NCI-H1048 (cell line): ENCODE measurements at regions not wholly inside any gene's neighbourhood (a gene's known extent, or its start where the extent isn't known, plus 50 kb on each side); places are given as distances from the start of the nearest gene placed in this dataset.
"Not testable (repeated sequence)": the region's sequence is repeated elsewhere in the genome, so short reads cannot be mapped to it uniquely, and the experiment has no call there.

Experiments
- DNase-seq: peaks from one replicate; lab custom pipeline; 2025; lab: John Stamatoyannopoulos, UW

DNA sequence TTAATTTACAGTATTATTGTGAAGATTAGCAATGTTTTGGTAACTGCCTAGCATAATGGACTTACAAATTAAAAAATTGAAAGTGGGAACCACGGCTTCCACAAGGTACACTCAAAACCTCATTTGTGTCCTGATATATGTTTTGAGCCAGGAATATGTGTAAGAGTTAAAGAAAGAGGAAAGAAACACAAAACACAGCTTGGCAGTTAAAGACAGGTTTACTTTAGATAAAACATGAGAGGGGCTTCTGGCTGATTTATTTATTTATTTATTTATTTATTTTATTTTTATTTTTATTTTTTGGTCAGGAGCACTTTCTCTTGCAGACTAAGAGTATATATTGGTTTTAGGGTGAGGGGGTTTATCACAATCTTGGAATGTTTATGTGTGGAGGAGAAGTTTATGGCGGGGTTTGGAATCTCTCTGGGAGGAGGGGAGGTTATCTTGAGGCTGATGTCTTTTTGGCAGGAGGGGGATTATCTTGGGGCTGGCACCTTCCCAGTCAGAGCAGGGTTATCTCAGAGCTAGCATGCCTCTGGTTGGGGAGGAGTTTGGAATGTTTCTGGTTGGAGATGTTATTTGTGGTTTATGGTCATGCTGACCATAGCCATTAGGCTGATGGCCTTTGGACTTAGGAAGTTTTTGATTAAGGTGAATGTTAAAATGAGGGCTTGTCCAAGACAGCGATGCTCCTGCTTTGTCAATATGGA is 436.7 kb downstream of the DAD1 start:
- DNase-seq, result no peak

DNA sequence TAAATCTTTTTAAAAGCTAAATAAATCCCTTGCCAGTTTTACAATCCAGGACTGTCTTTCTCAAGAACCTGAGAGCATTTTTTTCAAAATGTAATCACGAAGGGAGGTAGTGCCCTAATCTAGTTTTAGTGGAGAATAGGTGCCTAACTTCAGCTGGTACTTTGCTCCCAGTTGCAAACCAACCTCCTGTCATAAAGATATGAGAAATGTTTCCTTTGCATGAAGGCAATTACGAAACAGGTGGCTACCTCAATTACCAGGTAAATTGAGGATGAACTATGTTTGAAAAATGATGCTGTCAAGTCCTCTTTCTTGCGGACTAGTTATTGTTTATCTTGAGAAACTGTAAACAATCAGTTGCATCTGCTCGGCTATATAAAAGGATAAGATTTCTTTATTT is 437.9 kb downstream of the DAD1 start:
- DNase-seq, result no peak

DNA sequence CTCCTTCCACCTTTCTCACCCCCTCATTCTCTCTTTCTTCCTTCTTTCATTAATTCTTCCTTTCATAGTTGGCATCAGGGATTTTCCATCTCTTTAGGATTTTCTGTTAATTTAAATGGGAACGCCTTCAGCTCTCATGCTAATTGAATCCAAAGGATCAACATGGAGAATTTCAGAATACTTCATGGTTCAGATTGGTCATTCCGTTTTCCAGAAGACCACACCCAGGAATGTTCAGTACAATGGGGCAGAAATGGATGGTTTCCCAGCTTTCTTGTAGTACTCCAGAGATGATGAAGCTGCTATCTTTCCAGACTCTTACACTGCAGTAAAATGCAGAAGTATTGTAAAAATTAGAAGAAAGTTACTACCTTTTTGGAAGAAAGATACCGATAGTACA is 440.0 kb downstream of the DAD1 start:
- DNase-seq, result no peak

DNA sequence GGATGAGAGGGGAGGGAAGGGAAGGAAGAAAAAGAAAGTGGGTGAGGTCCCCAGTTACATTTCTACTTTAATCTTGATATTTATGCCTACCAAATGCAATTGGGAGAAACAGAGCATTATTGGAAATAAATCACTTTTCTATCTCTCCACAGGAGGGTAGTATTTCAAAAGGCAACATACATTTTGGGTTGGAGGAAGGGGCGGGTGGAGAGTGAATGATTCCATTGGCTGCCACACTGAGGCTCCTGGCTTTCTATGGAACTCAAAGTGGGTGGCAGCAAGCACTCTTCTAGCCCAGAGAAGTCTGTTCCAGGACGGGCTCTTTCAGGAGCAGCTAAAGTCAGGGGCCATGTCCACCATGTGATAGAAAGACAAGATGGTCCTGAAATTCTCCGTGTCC is 441.3 kb downstream of the DAD1 start:
- DNase-seq, result no peak

DNA sequence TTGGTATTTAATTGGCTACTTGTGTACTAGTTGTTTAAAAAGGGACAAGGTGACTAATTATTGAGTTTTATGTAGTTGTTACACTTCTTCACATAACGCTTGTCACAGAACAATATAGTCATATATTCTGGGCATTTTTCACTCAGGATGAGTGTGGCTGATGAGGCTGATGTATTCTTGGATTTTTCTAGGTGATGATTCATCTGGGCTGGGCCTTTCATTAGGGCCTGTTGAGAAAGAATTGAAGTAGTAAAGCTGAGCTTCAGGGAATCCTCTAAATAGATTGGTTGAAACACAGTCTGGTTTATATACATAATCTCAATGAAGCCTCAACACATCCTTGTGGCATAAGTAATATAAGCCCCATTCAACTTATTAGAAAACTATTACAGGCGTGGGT is 445.7 kb downstream of the DAD1 start:
- DNase-seq, result no peak

DNA sequence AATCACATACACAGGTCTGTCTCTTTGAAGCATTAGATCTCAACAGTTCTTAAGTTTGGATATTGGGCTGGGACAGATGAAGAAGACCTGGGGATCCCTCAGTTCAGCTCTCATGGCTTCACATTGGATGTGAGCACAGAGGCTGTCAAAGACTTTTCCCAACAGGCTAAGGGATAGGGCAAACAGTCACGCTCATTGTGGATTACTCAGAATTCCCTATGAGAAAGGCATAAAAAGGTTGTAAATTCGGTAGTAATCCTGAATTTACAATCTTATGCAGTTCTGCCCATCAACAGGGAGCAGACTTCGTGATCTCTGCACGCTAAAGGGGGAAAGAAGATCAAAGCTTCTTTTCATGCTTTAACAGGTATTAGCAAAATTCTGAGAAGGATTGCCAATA is 448.4 kb downstream of the DAD1 start:
- no peak for DNase-seq

DNA sequence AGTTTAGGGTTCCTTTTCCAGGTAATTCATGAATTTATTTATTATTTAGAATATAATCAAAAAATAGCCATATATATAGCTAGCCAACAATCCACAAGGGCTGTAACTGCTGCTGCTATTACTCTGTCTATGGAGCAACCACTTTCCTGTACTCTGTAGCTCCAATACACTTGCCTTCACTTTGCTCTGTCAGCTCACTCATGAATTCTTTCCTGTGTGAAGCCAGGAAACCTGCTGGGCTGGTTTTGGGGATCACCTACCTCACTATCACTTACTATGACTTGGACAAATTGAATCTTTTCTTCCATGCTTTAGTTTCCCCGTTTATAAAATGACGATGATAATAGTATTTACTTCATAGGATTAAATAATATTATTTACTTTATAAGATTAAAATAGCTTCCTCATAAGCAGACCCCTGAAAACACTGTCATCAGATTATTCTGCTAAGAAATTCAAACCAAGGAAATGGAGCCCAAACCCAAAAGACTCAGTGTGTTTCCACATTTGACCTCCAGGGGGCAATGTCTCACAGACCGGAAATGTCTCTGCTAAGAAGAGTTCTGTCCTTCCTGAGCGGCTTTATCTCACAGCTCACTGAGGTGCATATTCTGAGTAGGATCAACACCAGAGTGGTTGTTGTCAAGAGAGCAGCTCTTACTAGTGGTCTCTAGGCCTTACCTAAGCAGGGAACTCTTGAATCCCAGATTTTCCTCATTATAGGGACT is 457.1 kb downstream of the DAD1 start:
- no peak for DNase-seq

DNA sequence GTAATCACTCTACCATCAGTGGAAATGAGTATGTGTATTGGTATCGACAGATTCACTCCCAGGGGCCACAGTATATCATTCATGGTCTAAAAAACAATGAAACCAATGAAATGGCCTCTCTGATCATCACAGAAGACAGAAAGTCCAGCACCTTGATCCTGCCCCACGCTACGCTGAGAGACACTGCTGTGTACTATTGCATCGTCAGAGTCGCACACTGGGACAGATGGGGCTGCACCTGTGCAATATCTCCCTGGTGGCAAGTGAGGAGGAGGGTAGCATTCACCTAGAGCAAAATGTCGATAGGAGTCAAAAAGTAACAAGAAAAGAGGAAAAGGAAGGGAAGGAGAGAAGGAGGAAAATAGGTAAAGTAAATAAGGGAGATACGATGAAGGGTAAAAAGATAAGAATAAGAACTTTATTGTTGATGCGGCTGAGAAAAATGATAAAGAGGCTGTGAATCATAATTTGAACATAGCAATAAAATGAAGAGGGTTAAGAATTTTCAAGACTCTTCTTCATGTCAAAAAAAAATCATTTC is 450.5 kb upstream of the OR4E1 start:
- DNase-seq, result no peak

DNA sequence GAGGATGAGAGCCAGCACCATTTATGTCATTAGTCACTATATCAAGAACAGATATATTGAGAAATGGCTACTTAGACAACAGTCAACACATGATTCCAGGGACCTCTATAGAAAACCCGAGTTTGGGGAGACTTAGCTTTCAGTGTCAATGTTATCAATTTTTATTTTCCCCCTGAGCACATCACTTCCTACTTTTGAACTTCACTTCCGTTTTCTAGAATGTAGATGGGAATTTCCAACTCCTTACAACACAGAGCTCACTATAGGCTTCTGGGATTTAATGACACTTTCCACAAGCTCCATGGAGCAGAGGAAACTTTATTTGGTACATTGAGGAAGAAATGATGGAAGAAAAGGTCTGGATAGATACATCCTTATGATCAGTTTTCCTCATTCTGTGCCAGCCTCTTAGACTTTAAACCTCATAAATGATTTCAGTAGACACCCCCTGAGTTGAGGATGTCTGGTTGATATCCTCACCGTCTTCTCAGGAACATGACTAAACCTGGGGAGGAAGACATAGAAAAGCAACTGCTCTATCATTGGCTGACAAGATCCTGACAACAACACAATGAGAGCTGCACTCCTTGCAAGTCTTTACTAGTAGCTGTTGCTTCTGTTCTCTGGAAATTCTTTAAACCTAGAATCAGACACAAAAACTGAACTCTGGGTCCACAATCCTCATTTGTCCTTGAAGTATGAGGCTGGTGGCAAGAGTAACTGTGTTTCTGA is 449.4 kb upstream of the OR4E1 start:
- no peak for DNase-seq

DNA sequence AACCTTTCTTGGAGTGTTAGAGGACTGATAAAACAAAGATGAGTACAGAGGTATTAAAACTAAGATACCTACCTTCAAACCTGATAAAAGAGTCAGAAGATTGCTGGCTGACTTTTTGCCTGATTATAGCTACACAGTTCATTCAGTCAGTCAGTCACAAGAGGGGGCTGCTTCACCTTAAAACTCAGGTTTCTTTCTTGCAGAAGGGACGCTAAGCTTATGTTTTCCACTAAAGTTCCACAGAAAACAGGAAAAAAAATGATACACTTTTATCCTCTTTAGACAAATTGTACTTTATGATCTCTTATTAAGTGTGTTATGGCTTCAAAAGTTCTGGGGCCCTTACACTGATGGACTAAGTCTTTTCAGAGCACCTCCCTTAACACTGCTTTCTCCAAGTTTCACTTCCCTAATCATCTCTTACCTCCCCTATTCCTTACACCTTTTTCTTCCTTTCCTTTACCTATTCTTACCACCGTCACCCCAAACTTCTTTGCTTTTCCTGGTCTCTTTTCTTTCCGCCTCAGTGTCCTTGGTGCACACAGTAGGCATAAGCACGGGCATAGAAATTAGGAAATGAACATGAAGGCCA is 448.7 kb upstream of the OR4E1 start:
- no peak for DNase-seq

DNA sequence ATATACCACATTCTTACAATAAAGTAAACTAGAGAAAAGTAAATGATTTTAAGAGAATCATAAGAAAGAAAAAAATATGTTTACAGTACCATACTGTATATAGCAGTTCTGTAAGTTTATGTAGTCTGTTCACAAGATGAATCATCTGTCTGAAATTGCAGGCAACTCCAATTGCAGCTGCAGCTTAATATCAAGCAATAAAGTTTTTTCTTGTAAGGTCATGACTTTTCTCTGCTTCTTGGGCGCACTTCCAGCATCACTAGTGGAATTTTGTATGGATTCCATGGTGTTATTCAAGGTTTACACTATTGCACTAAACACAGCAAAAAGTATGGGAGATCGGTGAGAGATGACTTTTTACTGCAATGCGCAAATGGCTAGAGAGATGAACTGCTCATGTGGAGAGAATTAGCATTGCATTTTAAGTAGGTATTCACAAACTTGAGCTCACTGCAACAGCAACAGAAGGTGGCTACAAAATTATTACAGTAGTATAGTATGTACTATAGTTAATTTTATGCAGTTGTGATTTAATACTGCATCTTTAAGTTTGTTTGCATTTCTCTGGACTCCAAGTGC is 445.4 kb upstream of the OR4E1 start:
- no peak for DNase-seq

DNA sequence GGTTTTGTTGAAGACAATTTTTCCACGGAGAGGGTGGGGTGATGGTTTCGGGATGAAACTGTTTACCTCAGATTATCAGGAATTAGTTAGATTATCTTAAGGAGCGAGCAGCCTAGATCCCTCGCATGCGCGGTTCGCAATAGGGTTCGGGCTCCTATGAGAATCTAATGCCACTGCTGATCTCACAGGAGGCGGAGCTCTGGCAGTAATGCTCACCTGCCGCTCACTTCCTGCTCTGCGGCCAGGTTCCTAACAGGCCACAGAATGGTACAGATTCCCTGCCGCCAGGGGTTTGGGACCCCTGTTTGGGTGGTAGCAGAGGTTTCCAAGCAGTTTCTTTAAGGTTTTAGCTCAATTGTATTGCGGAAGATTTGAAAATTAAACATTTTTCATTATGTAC is 439.8 kb upstream of the OR4E1 start:
- DNase-seq, result no peak

DNA sequence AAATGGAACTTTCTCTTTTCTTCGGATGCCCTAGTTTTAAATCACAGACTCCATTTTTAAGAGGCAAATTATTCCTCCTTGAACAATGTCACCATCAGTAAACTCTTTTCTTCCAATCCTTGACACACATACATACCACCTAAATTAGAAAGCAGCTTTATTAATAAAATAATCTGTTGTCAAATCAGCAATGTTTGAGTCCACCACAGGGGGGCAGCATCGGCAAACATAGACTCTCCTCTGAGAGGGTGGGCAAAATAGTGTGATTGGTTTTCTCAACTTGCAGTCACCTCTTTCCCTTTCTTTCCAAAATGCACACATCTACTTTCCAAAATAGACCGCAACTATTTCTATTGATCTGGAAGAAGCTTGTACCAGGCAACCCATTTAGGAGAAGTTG is 438.4 kb upstream of the OR4E1 start:
- no peak for DNase-seq

DNA sequence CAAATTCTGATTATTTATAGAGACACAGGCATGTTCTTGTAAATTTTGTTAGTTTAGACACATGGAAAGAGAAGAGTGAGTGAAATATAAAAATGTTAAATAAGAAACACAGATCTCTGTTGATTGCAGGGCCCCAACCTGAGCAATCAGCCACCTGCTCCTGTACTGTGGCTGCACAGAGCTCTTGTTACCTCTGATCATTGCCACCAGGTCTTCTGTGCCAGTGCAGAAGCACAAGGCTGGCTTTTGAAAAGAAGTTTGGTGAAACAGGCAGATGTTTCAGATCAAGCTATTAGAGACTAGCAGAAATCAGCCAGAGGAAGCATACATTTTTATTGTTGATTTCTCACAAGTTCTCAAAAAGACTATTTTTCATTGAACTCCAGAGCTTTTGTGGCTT is 434.1 kb upstream of the OR4E1 start:
- DNase-seq, result no peak

DNA sequence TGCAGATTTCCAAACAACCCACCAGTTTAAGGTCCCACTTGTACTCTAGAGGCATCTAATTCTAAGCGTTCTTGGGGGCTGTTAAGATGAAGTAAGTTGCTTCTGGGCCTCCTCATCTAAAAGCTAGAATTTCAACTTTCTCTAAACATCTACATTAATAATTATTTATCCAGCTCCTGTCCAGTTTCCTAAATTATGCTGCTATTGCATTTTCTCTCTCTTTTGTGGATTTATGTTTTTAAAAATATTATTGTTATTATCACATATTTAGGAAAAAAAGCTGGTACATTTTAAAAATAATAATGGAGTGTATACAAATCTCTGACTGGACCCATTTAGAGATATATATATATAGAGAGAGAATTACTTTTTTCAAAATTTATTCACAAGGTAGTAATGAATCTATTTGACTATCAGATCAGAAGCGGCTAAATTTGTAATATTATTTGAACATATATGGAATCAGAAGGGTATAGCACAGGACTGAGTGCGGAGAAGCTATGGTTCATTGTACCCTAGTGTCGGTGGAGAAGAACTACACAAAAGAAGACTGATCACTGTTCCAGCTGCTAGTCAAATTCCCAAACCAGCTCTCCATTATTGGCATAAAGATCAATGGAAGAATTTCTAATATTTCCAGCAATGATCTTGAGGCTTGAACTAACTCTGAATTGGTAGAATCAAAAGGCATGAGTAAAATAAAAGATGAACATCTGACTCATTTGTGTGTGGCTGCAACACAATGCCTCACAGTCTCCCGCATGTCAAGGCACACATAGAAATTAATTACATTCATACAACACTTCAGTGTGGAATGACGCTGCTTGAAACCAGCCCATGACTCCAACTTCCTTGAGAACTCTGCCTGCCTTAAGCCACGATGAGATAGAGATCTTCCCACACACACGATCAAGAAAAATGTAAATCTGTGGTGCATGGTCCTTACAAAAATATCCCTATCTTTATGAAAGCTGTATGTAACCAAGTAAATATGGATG is 433.4 kb upstream of the OR4E1 start:
- no peak for DNase-seq

DNA sequence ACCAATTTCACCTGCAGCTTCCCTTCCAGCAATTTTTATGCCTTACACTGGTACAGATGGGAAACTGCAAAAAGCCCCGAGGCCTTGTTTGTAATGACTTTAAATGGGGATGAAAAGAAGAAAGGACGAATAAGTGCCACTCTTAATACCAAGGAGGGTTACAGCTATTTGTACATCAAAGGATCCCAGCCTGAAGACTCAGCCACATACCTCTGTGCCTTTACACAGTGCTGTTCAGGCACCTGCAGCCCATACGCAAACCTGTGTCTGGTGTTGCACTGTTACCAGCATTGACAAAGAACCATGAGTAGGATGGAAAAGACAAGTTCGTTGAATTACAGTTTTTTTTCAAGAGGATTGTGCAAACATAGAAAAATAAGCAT is 432.0 kb upstream of the OR4E1 start:
- no peak for DNase-seq

DNA sequence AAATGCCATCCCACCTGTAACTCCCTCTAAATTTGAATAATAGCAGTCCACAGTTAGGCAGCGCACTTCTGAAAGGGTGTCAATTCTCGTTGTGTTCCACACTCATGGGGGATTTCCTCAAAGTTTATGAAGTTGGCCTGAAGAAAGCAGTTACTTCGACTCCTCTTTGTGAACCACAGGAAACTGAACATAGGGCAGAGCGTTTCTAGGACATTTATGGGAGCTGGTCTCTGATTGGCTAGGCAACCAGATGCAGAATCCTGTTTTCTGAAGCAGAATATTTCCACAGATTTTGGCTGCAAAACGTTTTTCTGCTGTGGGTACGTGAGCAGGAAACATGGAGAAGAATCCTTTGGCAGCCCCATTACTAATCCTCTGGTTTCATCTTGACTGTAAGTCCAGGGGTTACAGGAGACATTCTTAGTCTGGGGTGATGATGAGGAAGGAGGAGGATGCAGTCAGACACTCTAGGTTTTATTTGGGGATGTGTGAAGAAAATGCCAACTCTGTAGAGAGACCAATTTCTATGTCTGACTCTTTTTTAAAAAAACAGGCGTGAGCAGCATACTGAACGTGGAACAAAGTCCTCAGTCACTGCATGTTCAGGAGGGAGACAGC is 431.5 kb upstream of the OR4E1 start:
- DNase-seq, result no peak

DNA sequence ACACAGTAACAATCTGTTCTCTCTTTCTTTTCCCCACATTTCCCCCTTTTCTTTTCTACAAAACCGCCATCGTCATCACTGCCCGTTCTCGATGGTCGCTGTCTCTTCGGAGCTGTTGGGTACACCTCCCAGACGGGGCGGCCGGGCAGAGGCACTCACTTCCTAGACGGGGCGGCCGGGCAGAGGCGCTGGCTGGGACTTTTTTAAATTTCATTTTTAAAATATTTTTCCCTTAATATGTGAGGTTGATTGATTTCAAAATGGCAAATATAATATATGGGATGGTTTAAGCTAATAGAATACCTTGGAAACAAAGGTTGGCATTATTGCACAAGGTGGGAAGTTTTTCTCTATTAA is 427.1 kb upstream of the OR4E1 start:
- not testable (repeated sequence) for DNase-seq

DNA sequence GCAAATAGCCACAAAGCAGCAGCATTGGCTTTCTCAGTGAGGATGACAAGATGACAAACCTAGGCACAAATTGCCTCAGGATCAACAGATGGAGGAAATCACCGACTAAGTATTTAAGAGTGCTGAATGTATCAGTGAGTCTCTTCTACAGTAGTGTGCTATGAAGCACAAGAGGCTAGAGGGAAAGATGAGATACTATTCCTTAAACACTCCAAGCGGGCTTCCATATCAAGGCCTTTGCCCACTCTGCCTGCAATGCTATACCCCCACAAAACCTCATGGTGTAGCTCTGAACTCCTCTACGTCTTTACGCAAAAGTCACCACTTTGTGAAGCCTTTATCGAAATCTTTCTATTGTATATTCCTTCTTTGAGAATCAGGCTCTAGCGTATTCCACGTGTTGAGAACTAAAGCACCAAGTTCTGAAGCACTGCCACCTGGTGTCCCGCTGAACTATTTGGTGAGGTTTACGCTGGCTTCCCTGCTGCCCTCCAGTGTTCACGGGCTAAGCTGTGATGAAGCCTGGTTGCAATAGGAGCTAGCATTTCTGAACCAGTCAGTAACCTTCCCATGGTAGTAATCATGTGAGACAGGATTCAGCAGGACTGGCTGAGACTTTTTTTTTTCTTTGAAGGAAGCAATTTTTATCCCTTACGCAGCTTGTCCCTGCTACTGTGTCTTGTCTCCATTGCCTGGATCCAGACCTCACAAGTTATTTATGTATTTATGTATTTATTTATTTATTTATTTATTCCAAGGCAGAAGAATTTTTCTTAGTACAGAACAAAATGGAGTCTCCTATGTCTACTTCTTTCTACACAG is 426.5 kb upstream of the OR4E1 start:
- no peak for DNase-seq

DNA sequence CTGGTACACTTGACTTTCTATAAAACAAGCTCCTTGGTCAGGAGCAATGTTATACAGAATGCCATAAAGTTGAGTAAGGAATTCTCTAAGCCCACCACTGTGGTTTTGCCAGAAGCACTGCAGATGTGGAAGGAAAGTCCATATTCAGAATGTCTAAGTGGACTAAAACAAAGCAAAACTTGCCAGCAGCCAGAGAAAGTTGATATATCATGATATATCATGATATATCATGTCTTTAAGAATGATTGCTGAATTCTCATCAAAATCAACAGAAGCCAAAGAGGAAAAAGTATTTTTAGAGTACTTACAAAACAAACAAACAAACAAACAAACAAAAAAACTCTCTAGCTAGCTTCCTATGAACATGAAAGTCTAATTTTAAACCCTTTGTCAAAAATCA is 424.8 kb upstream of the OR4E1 start:
- DNase-seq, result no peak
